NCI-H1105 (cell line): ENCODE measurements at regions not wholly inside any gene's neighbourhood (a gene's known extent, or its start where the extent isn't known, plus 50 kb on each side); places are given as distances from the start of the nearest gene placed in this dataset.
"Not testable (repeated sequence)": the region's sequence is repeated elsewhere in the genome, so short reads cannot be mapped to it uniquely, and the experiment has no call there.

ENCODE experiments used
- DNase-seq: peaks from one replicate; lab custom pipeline; 2025; lab: John Stamatoyannopoulos, UW

- DNase-seq = not testable (repeated sequence)
Measured at GRCh38 chr3:32042867-32043266, 61.3 kb downstream of the ZNF860 start.

DNA sequence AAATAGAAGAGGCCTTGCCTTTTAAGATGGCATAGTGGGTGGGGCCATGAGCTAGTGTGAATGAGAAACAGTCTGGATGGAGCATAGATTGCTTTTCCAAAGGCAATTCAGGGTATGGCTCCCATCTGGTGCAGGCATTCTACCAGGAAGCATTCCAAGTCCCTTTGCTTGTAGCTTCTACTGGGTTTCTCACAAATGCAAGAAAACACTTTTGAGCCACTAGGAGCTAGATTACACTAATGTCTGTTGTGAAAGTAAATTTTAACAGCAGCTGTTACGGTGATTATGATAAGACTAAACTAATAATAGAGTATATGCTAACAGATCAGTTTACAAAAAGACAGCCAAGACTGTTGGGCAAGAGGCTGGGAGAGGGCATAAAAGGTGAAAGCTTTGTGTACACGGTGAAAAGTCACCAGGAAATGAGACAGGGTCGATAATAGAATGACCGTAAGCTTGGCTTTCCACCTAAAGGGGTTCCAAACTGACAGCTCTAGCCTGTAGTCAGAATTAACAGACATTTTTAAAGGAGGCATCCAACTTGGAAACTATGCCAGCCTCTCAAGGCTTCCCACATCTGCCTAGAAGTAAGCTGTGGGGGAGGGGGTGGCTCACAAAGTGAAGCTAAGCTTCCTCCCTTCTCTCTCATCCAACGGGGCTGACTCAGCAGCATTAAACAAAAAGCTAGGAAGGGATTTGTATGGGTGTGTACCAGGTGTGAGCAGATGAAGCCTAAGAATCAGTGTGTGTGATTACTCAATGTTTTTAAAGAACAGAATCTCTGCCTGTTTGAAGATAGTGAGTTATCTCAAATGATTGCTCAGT lies 61.1 kb upstream of the GPD1L start:
- peak; percentile 23 for DNase-seq

DNA sequence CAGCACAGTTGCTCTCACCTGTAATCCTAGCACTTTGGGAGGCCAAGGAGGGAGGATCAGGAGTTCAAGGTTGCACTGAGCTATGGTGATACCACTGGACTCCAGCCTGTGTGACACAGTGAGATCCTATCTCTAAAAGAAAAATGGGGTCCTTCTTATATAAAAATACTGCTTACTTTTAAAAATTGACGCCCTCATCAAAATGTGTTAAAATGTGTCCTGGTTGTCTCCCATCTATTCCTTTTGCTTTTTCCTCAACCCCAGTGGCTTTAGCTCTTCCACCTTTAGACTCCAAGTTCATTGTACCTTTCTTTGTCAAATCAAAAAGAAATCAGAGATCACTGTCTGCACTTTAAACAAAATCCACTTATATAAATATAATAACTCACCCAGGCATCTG lies 60.3 kb upstream of the GPD1L start:
- no peak for DNase-seq

DNA sequence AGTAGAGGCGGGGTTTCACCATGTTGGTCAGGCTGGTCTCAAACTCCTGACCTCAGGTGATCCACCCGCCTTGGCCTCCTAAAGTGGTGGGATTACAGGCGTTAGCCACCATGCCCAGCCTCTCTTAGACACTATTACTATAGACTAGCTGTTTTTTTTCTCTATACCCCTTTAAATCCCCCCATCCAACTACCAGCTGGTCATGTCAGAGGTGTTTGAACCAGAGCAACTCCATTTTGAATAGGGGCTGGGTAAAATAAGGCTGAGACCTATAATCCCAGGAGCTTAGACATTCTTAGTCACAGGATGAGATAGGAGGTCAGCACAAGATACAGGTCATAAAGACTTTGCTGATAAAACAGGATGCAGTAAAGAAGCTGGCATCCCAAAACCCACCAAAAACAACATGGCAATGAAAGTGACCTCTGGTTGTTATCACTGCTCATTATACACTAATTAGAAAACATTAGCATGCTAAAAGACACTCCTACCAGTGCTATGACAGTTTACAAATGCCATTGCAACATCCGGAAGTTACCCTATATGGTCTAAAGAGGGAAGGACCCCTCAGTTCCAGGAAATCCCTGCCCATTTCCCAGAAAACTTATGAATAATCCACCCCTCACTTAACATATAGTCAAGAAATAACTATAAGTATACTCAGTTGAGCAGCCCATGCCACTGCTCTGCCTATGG lies 57.8 kb upstream of the GPD1L start:
- DNase-seq = no peak

DNA sequence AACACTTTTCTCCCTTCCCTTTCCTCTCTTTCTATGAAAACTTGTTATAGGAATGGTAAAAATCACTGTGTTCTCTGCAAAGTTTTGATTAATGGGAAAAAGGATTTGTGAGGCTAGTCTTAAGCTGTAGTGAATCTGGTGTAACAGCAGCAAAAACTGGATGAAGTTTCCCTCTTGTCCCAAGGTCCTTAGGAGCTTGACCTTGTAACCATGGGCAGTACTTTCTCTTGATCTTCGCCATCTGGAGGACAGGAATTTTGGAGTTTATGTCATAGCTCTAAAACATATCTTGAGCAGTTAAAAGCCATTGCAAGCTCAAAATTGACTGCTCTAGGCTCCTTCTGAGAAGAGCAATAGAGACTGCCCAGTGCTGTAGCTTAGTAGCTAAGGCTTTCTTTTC lies 56.5 kb upstream of the GPD1L start:
- no peak for DNase-seq

DNA sequence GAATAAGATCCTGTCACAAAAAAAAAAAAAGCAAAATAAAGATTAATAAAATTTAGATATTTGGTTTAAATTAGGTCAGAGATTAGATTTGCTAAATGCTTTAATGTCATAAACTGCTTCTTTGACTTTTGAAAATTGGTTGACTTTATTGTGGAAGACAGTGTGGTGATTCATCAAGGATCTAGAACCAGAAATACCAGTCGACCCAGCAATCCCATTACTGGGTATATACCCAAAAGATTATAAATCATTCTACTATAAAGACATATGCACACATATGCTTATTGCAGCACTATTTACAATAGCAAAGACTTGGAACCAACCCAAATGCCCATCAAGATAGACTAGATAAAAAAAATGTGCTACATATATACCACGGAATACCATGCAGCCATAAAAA lies 54.2 kb upstream of the GPD1L start:
- DNase-seq = not testable (repeated sequence)

- not testable (repeated sequence) for DNase-seq
Measured at GRCh38 chr3:32052851-32053250, 53.6 kb upstream of the GPD1L start.

DNA sequence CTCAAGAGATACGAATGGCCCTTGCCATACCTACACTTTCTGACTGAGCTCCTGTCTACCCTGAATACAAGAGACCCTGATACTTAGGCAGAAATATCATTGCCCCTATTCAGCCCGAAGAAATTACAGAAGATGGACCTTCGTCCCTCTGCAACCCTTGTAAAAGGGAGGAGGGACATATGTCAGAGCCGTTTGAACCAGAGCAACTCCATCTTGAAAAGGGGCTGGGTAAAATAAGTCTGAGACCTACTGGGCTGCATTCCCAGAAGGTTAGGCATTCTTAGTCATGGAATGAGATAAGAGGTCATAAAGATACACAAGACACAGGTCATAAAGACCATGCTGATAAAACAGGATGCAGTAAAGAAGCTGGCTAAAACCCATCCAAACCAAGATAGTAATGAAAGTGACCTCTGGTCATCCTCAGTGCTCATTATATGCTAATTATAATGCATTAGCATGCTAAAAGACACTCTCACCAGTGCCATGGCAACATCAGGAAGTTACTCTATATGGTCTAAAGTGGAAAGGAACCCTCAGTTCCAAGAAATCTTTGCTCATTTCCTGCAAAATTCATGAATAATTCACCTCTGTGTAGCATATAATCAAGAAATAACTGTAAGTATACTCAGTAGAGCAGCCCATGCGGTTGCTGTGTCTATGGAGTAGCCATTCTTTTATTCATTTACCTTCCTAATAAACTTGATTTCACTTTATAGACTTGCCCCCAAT lies 49.7 kb upstream of the GPD1L start:
- no peak for DNase-seq
